GM12872 (cell line): ENCODE measurements at regions not wholly inside any gene's neighbourhood (a gene's known extent, or its start where the extent isn't known, plus 50 kb on each side); places are given as distances from the start of the nearest gene placed in this dataset.

Experiments used
- CTCF ChIP-seq: IDR thresholded peaks from 3 replicates; pipeline ENCODE4 v1.5.1; 2011; ENCODE audit warnings: low read depth, mild to moderate bottlenecking, low read length, moderate library complexity; ENCODE audit not compliant: insufficient read depth

- TF ChIP-seq CTCF: no peak
Measured at GRCh38 chr6:4364172-4364571, 228.8 kb upstream of the ECI2 start.

GRCh38 chr6:4363656-4364055 is 228.3 kb upstream of the ECI2 start:
- TF ChIP-seq CTCF: no peak

GRCh38 chr6:4362326-4362725 is 227.0 kb upstream of the ECI2 start:
- no peak for TF ChIP-seq CTCF

- TF ChIP-seq CTCF: no peak
Measured at GRCh38 chr6:4360920-4361319, 225.5 kb upstream of the ECI2 start.

GRCh38 chr6:4359108-4359730 is 223.8 kb upstream of the ECI2 start:
- TF ChIP-seq CTCF: no peak

GRCh38 chr6:4358414-4359107 is 223.2 kb upstream of the ECI2 start:
- TF ChIP-seq CTCF: no peak

- TF ChIP-seq CTCF: no peak
Measured at GRCh38 chr6:4356899-4357659, 221.7 kb upstream of the ECI2 start.
